Mesodermal cell (in vitro differentiated cells): ENCODE measurements at regions not wholly inside any gene's neighbourhood (a gene's known extent, or its start where the extent isn't known, plus 50 kb on each side); places are given as distances from the start of the nearest gene placed in this dataset.
A peak's percentile ranks its signal among the peaks of the same experiment; 100 is the strongest.
"Not testable (repeated sequence)": the region's sequence is repeated elsewhere in the genome, so short reads cannot be mapped to it uniquely, and the experiment has no call there.

Experiments
- H3K27ac ChIP-seq: 2 replicates; pipeline ENCODE4 v1.7.0; 2013; ENCODE audit warnings: mild to moderate bottlenecking, low read depth, low read length, moderate library complexity; ENCODE audit not compliant: severe bottlenecking
- H3K36me3 ChIP-seq: 2 replicates; pipeline ENCODE4 v1.7.1; 2013; ENCODE audit warnings: mild to moderate bottlenecking, low read length, moderate library complexity; ENCODE audit not compliant: control insufficient read depth, insufficient read depth
- H3K4me1 ChIP-seq: one replicate; pipeline ENCODE4 v1.7.1; 2013; ENCODE audit warnings: mild to moderate bottlenecking, low read length; ENCODE audit not compliant: insufficient read depth, control insufficient read depth, poor library complexity, severe bottlenecking
- H3K4me3 ChIP-seq: 2 replicates; pipeline ENCODE4 v1.7.0; 2013; ENCODE audit warnings: low read length, control low read depth, mild to moderate bottlenecking; ENCODE audit not compliant: insufficient read depth, poor library complexity, severe bottlenecking; ENCODE audit errors: extremely low read depth
- H3K9me3 ChIP-seq: 2 replicates; pipeline ENCODE4 v1.7.1; 2013; ENCODE audit warnings: mild to moderate bottlenecking, low read length, moderate library complexity; ENCODE audit not compliant: control insufficient read depth
- WGBS, 2 experiments: methylation state at CpG; one replicate each; pipeline ENCODE4 v1.1.5; 2013; ENCODE audit warnings: missing lambda C conversion rate in 2 of 2; ENCODE audit not compliant: insufficient coverage in 2 of 2; 5-methylcytosine and 5-hydroxymethylcytosine counted together

DNA sequence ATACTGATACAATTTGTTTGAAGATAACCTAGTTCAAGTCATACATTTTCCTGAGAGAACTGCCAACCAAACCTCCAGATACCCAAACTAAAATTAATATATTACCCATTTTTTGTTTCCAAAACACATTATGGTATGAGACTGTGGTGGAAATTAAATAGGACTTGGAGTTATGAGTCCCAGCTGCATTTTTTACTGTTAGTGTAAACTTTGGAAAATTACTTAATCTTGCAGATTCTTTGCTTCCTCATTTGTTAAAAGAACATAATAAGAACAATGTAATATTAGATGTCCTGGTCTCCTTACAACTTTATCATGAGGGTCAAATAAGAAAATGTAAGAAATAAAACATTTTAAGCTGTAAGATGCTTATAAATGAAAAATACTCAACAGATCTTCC, 98.2 kb upstream of the TRIB2 start:
- no peaks in the 10 kb centered on the region for H3K9me3 ChIP-seq
- no peaks in the 10 kb centered on the region for H3K4me1 ChIP-seq
- H3K27ac ChIP-seq: no peak overlapping the region
- H3K36me3 ChIP-seq: no peaks in the 10 kb centered on the region
- no peak overlapping the region for H3K4me3 ChIP-seq

GRCh38 chr2:12619975-12620374, 96.8 kb upstream of the TRIB2 start:
- Histone ChIP-seq H3K36me3 (no peaks in the 10 kb centered on the region), H3K9me3 (no peaks in the 10 kb centered on the region), H3K27ac (no peak overlapping the region), H3K4me1 (no peaks in the 10 kb centered on the region), H3K4me3 (no peak overlapping the region)
- WGBS, 2 experiments: 89 to 93% methylated on average over 3 of the region's 3 CpGs

DNA sequence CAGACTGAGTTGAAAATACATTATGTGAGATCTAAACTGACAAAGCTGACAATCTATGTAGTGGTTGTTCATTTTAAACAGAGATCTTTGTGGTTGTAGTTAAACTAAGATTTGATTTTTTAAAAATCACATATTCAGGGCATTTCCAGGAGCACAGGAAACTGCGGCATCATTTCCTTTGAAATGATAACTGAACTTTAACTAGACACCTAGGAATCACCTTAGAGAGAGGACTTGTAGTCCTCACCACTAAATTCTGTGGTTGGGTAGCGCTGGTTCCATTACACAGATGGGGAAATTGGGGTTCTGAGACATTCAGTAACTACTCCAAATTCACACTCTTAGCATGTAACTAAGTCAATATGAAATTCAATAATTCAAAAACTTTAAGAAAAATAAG, 96.0 kb upstream of the TRIB2 start:
- no peak overlapping the region for H3K27ac ChIP-seq
- WGBS, 2 experiments: 83% methylated on average over 1 of the region's 2 CpGs; no CpG with 5 or more reads in 1 of the 2 experiments
- H3K9me3 ChIP-seq: no peaks in the 10 kb centered on the region
- no peaks in the 10 kb centered on the region for H3K4me1 ChIP-seq
- no peaks in the 10 kb centered on the region for H3K36me3 ChIP-seq
- no peak overlapping the region for H3K4me3 ChIP-seq

DNA sequence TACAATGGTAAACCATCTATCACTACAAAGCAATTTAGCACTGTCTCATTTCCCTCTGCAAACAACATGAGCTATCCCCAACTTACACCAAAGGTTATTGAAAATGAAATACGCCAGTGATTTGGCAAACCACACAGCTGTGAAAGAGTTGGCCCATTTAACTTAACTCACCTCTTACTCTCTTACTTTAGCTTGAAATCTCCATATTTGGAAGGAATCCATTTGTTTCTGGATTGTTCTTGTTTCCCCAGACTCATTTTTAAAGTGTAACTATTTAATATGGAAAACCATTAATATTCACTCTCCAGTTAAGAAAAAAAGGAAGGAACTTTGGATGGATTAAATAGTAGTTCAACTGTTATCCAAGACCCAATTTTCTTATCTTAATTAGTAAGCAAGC, 93.7 kb upstream of the TRIB2 start:
- no CpG with 5 or more reads among the region's 1 CpG for WGBS, 2 experiments
- Histone ChIP-seq H3K4me3 (no peak overlapping the region), H3K9me3 (no peaks in the 10 kb centered on the region), H3K27ac (no peak overlapping the region), H3K36me3 (no peaks in the 10 kb centered on the region), H3K4me1 (no peaks in the 10 kb centered on the region)

DNA sequence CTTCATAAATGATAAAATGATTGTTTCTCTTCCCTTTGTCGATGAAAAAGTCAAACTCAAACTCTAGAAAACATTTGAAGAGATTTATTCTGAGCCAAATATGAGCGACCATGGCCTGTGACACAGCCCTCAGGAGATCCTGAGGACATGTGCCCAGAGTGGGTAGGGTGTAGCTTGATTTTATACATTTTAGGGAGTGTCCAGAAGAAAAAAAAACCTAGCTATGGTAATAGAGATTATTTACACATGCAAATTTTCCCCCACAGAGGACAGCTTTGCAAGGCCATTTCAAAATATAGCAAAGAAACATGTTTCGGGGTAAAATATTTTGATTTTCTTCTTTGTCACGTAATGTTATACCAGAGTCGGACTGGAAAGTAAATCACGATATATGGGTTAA, 92.4 kb upstream of the TRIB2 start:
- no peak overlapping the region for H3K27ac ChIP-seq
- H3K36me3 ChIP-seq: no peaks in the 10 kb centered on the region
- no peaks in the 10 kb centered on the region for H3K9me3 ChIP-seq
- H3K4me1 ChIP-seq: no peaks in the 10 kb centered on the region
- H3K4me3 ChIP-seq: no peak overlapping the region
- WGBS, 2 experiments: 97 to 98% methylated on average over 4 of the region's 6 CpGs

DNA sequence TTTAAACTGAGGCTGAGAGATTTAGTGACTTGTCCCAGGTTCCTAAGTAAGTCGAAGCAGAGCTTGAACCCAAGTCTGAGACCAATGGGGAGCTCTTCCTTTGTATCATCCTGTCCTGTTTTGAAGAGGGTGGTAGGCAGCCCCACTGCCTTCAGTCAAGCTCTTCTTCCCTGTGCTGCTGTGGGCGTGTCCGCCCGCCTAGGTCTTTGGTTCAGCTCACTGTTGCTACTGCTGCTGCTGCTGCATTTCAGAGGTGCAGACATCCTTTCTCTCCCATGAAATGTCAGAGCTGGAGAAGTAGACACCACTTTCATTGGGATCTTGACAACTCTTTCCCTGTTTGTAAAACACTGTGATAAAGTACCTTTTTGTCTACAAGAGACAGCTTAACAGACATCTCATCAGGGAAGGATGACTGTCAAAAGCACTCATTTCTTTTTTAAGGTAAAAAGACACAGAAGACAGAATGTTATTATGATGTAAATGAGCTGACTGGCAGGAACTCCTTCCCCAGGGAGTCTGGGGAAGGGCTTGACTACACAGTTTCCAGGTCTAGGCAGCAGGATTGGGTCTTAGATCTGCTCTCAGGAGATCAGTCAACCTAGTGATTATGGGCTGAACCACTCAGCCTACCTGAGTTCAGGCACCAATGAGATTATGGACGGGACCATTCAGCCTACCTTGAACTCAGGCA, 91.7 kb upstream of the TRIB2 start:
- Histone ChIP-seq H3K4me3 (no peak overlapping the region), H3K9me3 (no peaks in the 10 kb centered on the region), H3K36me3 (no peaks in the 10 kb centered on the region), H3K27ac (no peak overlapping the region), H3K4me1 (no peaks in the 10 kb centered on the region)
- 30% methylated on average over 5 of the region's 5 CpGs for WGBS, 2 experiments

GRCh38 chr2:12628541-12628940, 88.2 kb upstream of the TRIB2 start:
- WGBS, 2 experiments: 80 to 83% methylated on average over 1 of the region's 8 CpGs
- H3K36me3 ChIP-seq, H3K9me3 ChIP-seq, H3K4me1 ChIP-seq, H3K4me3 ChIP-seq, H3K27ac ChIP-seq: not testable (repeated sequence)

DNA sequence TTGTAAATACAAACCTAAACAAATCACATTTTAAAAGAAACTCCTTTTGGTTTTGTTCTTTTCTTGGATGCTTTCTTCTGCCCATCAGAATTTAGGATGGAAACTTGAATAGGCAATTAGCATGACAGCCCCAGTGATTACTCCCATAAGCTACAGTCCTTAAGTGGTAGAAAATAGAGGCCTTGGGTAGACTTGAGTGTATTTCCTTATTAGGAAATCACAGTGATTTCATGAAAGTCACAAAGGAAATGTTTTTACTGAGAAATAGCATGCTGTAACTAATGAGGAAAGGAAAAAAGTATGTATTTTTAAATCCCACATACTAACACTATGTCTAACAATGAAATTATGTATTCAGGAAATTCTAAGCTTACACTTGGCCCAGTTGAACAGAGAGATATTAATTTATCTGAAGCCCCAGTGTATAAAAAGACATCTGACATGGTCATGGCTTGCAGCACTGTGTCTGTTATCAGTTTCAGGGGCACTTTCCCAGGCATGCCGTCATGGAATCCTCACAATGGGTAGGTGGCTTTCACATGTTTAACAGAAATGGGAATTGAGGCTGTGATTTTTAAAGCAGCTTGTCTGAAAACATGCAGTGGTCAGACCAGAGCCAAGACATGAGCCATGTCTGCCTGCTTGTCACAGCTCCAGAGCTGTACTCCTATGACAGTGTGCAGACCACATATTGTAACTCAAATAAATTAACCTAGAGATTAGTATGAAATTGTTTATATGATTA, 79.7 kb upstream of the TRIB2 start:
- Histone ChIP-seq H3K27ac (peak overlapping the region; percentile 18), H3K9me3 (no peaks in the 10 kb centered on the region), H3K4me1 (no peaks in the 10 kb centered on the region), H3K36me3 (no peaks in the 10 kb centered on the region), H3K4me3 (no peak overlapping the region)
- WGBS, 2 experiments: 67 to 89% methylated on average over 1 of the region's 1 CpG

DNA sequence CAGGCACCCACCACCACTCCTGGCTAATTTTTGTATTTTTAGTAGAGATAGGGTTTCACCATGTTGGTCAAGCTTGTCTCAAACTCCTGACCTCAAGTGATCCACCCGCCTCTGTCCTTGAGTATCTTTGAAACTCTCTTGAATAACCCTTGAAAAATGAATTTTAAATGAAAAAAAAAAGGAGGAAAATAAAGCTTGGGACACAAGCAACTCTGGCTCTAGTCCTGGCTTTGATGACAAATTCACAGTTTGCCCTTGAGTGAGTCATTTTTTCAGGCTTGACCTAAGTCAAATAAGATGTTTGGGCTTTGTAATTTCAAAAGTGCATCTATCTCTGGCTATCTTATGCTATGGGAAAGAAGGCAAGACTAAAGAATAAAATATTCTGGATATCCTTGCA, 79.0 kb upstream of the TRIB2 start:
- WGBS, 2 experiments: no CpG with 5 or more reads among the region's 1 CpG
- H3K4me1 ChIP-seq: no peaks in the 10 kb centered on the region
- no peak overlapping the region for H3K4me3 ChIP-seq
- H3K9me3 ChIP-seq: no peaks in the 10 kb centered on the region
- no peaks in the 10 kb centered on the region for H3K36me3 ChIP-seq
- H3K27ac ChIP-seq: no peak overlapping the region

GRCh38 chr2:12641441-12641840, 75.3 kb upstream of the TRIB2 start:
- Histone ChIP-seq H3K9me3 (no peaks in the 10 kb centered on the region), H3K4me3 (no peak overlapping the region)
- WGBS, 2 experiments: 80% methylated on average over 1 of the region's 1 CpG; no CpG with 5 or more reads in 1 of the 2 experiments

DNA sequence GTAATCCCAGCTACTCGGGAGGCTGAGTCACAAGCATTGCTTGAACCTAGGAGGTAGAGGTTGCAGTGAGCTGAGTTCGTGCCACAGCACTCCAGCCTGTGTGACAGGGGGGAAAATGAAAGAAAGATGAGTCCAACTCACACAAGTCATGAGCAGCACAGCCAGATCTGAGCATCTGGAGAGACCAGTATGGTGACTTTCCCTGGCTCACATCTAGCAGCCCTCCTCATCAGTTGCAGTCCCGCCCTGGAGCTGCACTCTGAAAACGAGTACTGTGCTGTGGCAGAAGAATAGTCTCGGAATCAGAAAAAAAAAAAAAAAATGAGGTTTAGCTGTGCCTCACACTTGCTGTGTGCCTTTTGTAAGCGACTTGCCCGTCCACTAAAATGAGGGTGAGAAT, 74.4 kb upstream of the TRIB2 start:
- 94 to 96% methylated on average over 6 to 7 of the region's 7 CpGs for WGBS, 2 experiments
- Histone ChIP-seq H3K36me3 (no peaks in the 10 kb centered on the region), H3K4me1 (no peaks in the 10 kb centered on the region), H3K27ac (no peak overlapping the region), H3K9me3 (no peaks in the 10 kb centered on the region), H3K4me3 (no peak overlapping the region)

More at GRCh38 chr2:12641441-12641840, 75.3 kb upstream of the TRIB2 start:
- no peaks in the 10 kb centered on the region for H3K4me1 ChIP-seq
- H3K27ac ChIP-seq: no peak overlapping the region
- H3K36me3 ChIP-seq: no peaks in the 10 kb centered on the region
